HG02763 (cell line): ENCODE measurements at regions not wholly inside any gene's neighbourhood (a gene's known extent, or its start where the extent isn't known, plus 50 kb on each side); places are given as distances from the start of the nearest gene placed in this dataset.
"Not testable (repeated sequence)": the region's sequence is repeated elsewhere in the genome, so short reads cannot be mapped to it uniquely, and the experiment has no call there.

ENCODE experiments used
- ATAC-seq: cut with Tn5 transposase; IDR thresholded peaks from one replicate; pipeline ENCODE4 v1.9.1; 2021; ENCODE audit warnings: mild to moderate bottlenecking, moderate library complexity; ENCODE audit not compliant: unreplicated experiment

DNA sequence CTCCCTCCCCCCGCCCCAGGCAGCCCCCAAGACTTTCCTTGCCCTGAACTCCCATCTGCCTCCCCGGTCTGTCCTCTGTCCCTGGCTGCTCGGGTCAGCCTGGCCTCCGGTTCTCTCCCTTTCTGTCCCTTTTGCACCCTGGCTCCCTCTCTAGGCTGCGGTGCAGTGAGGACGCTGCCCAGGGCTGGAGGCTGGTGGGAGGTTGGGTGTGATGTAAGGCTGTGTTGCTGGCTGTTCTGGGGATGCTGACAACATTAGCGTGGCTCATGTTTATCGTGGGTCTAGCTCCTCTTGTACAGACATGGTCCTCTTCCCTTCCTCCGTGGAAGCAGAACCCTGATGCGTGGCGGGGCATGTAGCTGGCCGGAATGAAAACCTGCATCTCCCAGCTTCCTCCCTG lies 357.5 kb downstream of the CNTNAP3B start:
- ATAC-seq, result not testable (repeated sequence)

- not testable (repeated sequence) for ATAC-seq
Measured at GRCh38 chr9:41754822-41755221, 374.4 kb downstream of the CNTNAP3B start.

- ATAC-seq, result not testable (repeated sequence)
Measured at GRCh38 chr9:41754403-41754802, 374.8 kb downstream of the CNTNAP3B start.

- not testable (repeated sequence) for ATAC-seq
Measured at GRCh38 chr9:41741897-41742296, 387.3 kb downstream of the CNTNAP3B start.

- not testable (repeated sequence) for ATAC-seq
Measured at GRCh38 chr9:41741173-41741572, 388.1 kb downstream of the CNTNAP3B start.

- not testable (repeated sequence) for ATAC-seq
Measured at GRCh38 chr9:41738681-41739080, 390.5 kb downstream of the CNTNAP3B start.

- not testable (repeated sequence) for ATAC-seq
Measured at GRCh38 chr9:41699190-41699589, 430.0 kb downstream of the CNTNAP3B start.

- not testable (repeated sequence) for ATAC-seq
Measured at GRCh38 chr9:41697080-41697479, 432.1 kb downstream of the CNTNAP3B start.

DNA sequence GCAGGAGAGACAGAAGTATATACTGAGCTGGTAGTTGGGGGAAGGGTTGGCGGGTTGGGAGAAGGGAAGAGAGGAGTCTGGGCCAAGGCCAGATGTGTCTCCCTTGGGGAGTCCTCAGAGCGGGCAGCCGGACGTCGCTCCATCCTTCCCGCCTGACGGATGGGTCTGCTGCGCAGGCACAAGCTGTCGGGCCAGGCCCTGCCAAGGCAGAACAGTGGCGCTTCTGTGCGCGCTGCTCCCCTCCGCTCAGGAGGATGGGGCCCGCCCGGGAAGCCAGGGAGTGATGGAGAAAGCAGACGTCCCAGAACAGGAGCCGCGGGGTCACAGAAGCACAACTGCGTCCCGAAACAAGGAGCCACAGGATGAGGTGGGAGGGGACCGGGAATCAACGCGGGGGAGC lies 449.9 kb downstream of the CNTNAP3B start:
- not testable (repeated sequence) for ATAC-seq

DNA sequence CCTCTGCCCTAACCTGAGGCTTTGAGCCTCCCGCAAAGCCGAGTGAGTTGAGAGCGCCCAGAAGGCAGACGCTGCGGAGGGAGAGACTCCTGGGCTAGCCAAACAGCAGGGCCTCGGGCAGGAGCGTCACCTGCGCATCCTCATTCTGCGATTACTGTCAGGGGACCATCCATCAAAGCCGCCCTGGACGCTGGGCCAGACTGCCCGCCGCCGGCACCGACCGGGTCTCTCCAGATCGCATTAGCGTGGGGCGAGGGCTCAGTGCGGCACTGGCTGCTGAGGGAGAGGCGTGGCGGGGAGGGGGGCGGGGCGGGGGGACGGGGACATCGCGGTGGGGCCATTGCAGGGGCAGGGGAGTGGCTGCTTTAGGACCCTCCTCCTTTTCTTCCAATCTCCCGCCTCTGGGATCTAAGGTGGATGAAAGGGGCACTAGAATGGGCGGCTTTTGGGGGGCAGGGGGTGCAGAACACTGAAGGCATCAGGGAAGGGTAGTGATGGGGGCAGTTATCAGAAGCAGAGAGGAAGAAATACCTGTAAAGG lies 465.7 kb downstream of the CNTNAP3B start:
- ATAC-seq, result not testable (repeated sequence)

- ATAC-seq, result not testable (repeated sequence)
Measured at GRCh38 chr9:41658706-41659105, 469.6 kb upstream of the ZNG1F start.

DNA sequence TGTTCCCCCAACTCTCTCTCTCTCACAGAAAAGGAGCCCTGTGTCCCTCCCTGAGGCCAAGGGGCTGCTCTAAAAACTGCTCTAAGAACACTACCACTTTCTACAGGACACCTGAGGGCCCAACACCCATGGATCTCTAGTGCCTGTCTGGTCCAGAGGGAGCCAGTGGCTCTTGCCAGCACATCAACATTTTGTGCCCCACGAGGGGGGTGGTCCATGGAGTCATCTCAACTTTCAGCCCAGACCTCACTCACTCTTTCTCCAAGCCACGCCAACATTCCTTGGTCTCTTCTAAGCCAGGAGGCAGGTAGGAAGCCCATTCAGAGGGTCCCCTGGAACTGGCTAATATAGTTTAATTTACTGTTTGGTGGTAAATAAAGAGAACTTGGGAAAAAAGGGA lies 469.0 kb upstream of the ZNG1F start:
- not testable (repeated sequence) for ATAC-seq

DNA sequence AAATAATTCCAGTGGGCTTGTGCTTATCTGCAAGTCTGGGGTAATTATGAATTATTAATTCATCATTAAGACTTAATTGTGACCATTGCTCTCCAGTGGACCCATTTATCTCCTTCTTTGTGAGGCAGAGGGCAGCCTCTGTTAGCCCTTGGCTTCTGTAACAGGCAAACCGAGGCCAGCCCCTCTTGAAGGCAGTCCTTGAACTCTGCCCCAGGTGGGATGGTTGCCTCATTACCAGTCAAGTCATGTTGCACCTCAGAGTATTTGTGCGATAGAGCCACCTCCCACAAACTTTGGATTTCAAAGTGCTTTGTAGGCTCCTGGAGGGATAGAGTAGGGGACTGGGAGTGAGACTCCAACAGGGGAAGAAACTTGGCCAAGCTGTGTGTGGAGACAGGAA lies 468.0 kb upstream of the ZNG1F start:
- ATAC-seq, result not testable (repeated sequence)

DNA sequence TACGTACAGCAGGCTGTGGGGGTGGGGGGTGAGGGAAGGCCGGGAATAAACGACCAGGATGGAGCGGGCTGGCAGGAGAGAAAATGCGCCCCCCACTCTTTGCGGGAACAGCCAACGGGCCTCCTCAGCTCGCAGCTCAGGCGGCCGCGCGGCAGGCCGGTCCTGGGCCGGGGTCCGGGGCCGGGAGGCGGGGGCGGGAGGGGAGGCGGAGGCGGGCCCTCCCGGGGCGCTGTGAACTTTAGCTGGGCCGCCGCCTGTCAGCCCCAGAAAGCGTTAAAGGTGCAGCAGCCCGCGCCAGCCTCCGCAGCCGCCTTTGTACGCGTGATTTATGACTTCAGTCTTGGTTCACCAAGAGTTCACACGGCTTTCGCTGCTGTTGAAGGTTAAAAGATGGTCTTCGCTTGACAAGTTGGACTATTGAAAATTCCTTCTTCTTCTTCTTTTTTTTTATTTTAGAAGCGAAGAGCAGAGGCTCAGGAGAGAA lies 466.0 kb upstream of the ZNG1F start:
- ATAC-seq, result not testable (repeated sequence)

DNA sequence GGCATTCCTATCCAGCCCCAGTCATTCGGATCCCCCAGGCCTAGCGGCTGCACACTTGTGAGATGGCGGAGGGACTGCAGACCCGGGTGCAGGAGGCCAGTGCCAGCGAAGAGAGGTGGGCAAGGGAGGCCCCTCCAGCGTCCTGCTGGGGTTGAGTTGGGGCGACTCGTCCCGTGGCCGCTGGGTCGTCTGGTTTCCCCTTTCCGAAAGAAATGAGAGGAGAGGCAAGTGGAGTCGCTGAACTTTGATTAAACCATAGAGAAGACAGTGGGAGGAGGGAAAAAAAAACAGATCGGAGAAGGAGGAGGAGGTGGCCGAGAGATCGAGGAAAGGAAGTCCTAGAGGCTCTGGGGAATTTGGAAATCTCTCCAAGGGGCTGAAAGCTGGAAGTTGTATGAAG lies 465.2 kb upstream of the ZNG1F start:
- ATAC-seq, result not testable (repeated sequence)

GRCh38 chr9:41653560-41654340 lies 464.6 kb upstream of the ZNG1F start:
- ATAC-seq, result not testable (repeated sequence)

DNA sequence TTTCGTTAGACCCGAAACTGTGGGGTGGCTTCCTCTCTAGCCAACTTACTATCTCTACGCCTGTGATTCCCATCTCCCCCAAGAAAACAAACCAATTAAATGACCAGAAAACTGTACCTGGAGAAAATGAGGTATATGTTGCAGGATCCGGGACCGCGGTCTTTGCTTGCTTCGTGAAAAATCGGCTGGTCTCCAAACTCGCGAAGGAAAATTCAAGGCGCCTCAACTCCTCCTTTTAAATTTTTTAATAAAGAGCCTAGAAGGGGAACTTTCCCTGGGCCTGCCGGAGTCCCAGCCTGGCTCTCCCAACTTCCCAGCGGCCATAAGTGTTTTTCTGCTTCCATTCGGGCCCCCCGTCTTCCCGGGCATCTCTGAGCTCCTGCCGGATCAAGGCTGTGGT lies 463.7 kb upstream of the ZNG1F start:
- not testable (repeated sequence) for ATAC-seq

DNA sequence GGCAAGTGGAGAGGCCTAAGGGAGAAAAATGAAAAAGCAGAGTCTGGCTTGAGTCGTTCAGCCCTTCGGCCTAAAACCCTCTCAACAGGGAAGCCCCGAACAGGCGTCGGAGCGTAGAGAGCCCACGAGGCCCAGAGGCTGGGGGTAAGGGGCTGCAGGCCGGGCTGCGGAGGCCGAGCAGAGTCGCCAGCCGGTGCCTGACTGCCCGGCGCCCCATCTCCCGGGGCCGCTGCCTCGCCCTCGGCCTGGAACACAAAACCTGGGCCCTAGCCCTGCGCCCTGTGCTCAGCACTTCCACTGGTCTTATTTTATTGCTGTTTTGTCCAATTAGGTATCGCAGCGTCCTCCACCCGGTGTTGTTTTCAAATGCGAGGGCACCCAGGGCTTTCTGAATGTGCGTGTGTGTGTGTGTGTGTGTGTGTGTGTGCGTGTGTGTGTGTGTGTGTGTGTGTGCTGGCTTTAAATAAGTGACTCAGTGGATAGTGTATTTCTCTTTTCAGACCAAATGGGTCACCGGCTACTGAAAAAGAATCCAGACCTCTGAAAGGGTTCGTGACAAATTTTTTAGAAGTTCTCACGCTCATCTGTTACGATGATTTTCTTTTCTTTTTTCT lies 463.1 kb upstream of the ZNG1F start:
- not testable (repeated sequence) for ATAC-seq

- ATAC-seq, result not testable (repeated sequence)
Measured at GRCh38 chr9:41650086-41650485, 461.0 kb upstream of the ZNG1F start.

DNA sequence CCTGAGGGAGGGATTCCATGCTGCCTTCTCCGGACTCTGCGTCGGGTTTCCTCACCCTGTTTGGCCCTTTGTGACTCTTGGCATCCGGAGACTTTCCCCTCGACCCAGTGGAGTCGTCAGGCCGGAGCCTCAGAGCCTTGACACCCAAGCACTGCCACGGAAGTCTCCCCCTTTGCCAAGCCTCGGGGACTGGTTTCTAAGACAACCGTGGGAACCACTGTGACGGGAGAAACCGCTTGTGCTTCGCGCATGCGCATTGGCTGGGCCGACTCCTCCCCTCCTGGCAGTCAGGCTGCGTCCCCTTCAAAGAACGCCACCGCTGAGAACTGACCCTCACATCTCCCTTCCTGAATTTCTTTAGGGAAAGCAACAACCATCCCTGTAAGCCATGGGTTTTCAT lies 459.4 kb upstream of the ZNG1F start:
- ATAC-seq, result not testable (repeated sequence)

DNA sequence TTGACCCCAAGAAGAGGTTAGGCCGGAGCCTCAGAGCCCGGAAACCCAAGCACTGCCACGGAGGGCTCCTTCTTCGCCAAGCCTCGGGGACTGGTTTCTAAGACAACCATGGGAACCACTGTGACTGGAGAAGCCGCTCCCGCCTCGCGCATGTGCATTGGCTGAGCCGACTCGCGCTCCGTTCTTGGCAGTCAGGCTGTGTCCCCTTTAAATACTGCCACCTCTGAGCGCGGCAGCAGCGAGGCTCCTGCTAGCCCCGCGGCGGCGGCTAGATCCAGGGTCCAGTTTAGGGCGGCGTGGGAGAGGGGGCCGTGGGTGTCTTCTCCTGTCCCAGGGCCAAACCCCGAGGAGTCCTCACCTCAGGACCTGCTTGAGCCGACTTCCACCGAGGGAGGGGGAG lies 457.1 kb upstream of the ZNG1F start:
- not testable (repeated sequence) for ATAC-seq
